WTC11 (cell line): ENCODE measurements at regions not wholly inside any gene's neighbourhood (a gene's known extent, or its start where the extent isn't known, plus 50 kb on each side); places are given as distances from the start of the nearest gene placed in this dataset.

ENCODE experiments used
- ATAC-seq: fragments of 200-7000 bp; cut with Tn5 transposase; 2 replicates; pipeline ENCODE4 v1.10.0; 2021; ENCODE audit warnings: mild to moderate bottlenecking, moderate library complexity
- CTCF ChIA-PET: fragments of 300-600 bp; sonication (Branson Sonifier 250); formaldehyde crosslinking; loops from one replicate; lab custom pipeline; 2021; ENCODE audit warnings: antibody characterized with exemption; lab: Charles Lee
- POLR2A ChIA-PET: fragments of 350-600 bp; sonication (Branson Sonifier 250); formaldehyde crosslinking; loops from one replicate; lab custom pipeline; 2021; ENCODE audit warnings: antibody characterized with exemption; lab: Charles Lee
- DNase-seq: peaks from one replicate; pipeline ENCODE4 v3.0.0; 2021; ENCODE audit warnings: low spot score
- H3K27ac Mint-ChIP-seq: 2 replicates; pipeline ENCODE4 v1.8.0; 2021; ENCODE audit warnings: mixed read lengths
- H3K27me3 Mint-ChIP-seq: 2 replicates; pipeline ENCODE4 v1.8.0; 2021; ENCODE audit warnings: low read depth, mild to moderate bottlenecking, moderate library complexity, mixed read lengths
- H3K36me3 Mint-ChIP-seq: 2 replicates; pipeline ENCODE4 v1.8.0; 2021; ENCODE audit warnings: mixed read lengths
- H3K4me1 Mint-ChIP-seq: 2 replicates; pipeline ENCODE4 v1.8.0; 2022; ENCODE audit warnings: mixed read lengths
- H3K4me3 Mint-ChIP-seq: 2 replicates; pipeline ENCODE4 v1.8.0; 2021; ENCODE audit warnings: mild to moderate bottlenecking, moderate library complexity, mixed read lengths
- H3K9me3 Mint-ChIP-seq: 2 replicates; pipeline ENCODE4 v1.8.0; 2021; ENCODE audit warnings: mixed read lengths
- ELF4 ChIP-seq: sonication (generic); formaldehyde crosslinking; IDR thresholded peaks from 2 replicates; pipeline ENCODE4 v1.8.1; 2022; ENCODE audit warnings: low read depth, mild to moderate bottlenecking, moderate library complexity, missing genetic modification reagents
- FOXK1 ChIP-seq: sonication (generic); formaldehyde crosslinking; IDR thresholded peaks from 2 replicates; pipeline ENCODE4 v1.8.0; 2022; ENCODE audit warnings: mild to moderate bottlenecking, moderate library complexity, missing genetic modification reagents
- FOXP1 ChIP-seq: sonication (generic); formaldehyde crosslinking; IDR thresholded peaks from 2 replicates; pipeline ENCODE4 v1.8.0; 2022; ENCODE audit warnings: missing genetic modification reagents, mild to moderate bottlenecking, moderate library complexity, borderline replicate concordance
- GTF2I ChIP-seq: fragments of 250-450 bp; sonication (Bioruptor Pico); conservative IDR thresholded peaks from 2 replicates; pipeline ENCODE4 v1.4.0; 2021; ENCODE audit warnings: mild to moderate bottlenecking
- HMGA2 ChIP-seq: fragments of 250-450 bp; sonication (Bioruptor Pico); IDR thresholded peaks from 2 replicates; pipeline ENCODE4 v1.4.0; 2021; ENCODE audit warnings: mild to moderate bottlenecking, moderate library complexity
- IRF2 ChIP-seq: sonication (generic); formaldehyde crosslinking; IDR thresholded peaks from 2 replicates; pipeline ENCODE4 v1.8.0; 2022; ENCODE audit warnings: low read depth, missing genetic modification reagents, borderline replicate concordance
- JAZF1 ChIP-seq: fragments of 250-450 bp; sonication (Bioruptor Pico); IDR thresholded peaks from 2 replicates; pipeline ENCODE4 v1.9.0; 2021; ENCODE audit warnings: moderate library complexity, mild to moderate bottlenecking, inconsistent platforms
- MXD4 ChIP-seq: fragments of 250-450 bp; sonication (Bioruptor Pico); IDR thresholded peaks from 2 replicates; pipeline ENCODE4 v1.8.0; 2021; ENCODE audit warnings: mild to moderate bottlenecking, moderate library complexity, borderline replicate concordance
- NR2C2 ChIP-seq: sonication (generic); formaldehyde crosslinking; IDR thresholded peaks from 2 replicates; pipeline ENCODE4 v1.8.0; 2022; ENCODE audit warnings: mild to moderate bottlenecking, missing genetic modification reagents
- OVOL2 ChIP-seq: fragments of 250-450 bp; sonication (Bioruptor Pico); IDR thresholded peaks from 2 replicates; pipeline ENCODE4 v1.9.0; 2021; ENCODE audit warnings: mild to moderate bottlenecking, borderline replicate concordance
- SMAD4 ChIP-seq: sonication (generic); formaldehyde crosslinking; IDR thresholded peaks from 2 replicates; pipeline ENCODE4 v1.8.0; 2022; ENCODE audit warnings: mild to moderate bottlenecking, missing genetic modification reagents
- TCF7 ChIP-seq: sonication (generic); formaldehyde crosslinking; IDR thresholded peaks from 2 replicates; pipeline ENCODE4 v1.8.0; 2022; ENCODE audit warnings: mild to moderate bottlenecking, low read depth, missing genetic modification reagents, moderate library complexity
- ZBTB21 ChIP-seq: sonication (generic); formaldehyde crosslinking; IDR thresholded peaks from 2 replicates; pipeline ENCODE4 v1.8.1; 2023; ENCODE audit warnings: mild to moderate bottlenecking, missing genetic modification reagents, borderline replicate concordance
- ZNF317 ChIP-seq: sonication (generic); formaldehyde crosslinking; IDR thresholded peaks from 2 replicates; pipeline ENCODE4 v1.8.1; 2023; ENCODE audit warnings: low read depth, mild to moderate bottlenecking, moderate library complexity, missing genetic modification reagents, borderline replicate concordance
- ZNF416 ChIP-seq: fragments of 250-450 bp; sonication (Bioruptor Pico); IDR thresholded peaks from 2 replicates; pipeline ENCODE4 v1.9.0; 2021; ENCODE audit warnings: mild to moderate bottlenecking, inconsistent platforms
- TF ChIP-seq, protein P1 (sequence below): sonication (generic); formaldehyde crosslinking; IDR thresholded peaks from 2 replicates; pipeline ENCODE4 v1.8.1; 2022; ENCODE audit warnings: mild to moderate bottlenecking, missing genetic modification reagents, moderate library complexity, borderline replicate concordance
- TF ChIP-seq, protein P2 (sequence below): sonication (generic); formaldehyde crosslinking; conservative IDR thresholded peaks from 2 replicates; pipeline ENCODE4 v1.8.1; 2023; ENCODE audit warnings: mild to moderate bottlenecking, low read depth, missing genetic modification reagents, moderate library complexity
- TF ChIP-seq, protein P3 (sequence below): sonication (generic); formaldehyde crosslinking; IDR thresholded peaks from 2 replicates; pipeline ENCODE4 v1.8.0; 2023; ENCODE audit warnings: missing genetic modification reagents
- TF ChIP-seq, protein P4 (sequence below): sonication (generic); formaldehyde crosslinking; IDR thresholded peaks from 2 replicates; pipeline ENCODE4 v1.8.0; 2022; ENCODE audit warnings: missing genetic modification reagents
- TF ChIP-seq, protein P5 (sequence below): sonication (generic); formaldehyde crosslinking; IDR thresholded peaks from 2 replicates; pipeline ENCODE4 v1.8.0; 2022; ENCODE audit warnings: mild to moderate bottlenecking, missing genetic modification reagents

DNA sequence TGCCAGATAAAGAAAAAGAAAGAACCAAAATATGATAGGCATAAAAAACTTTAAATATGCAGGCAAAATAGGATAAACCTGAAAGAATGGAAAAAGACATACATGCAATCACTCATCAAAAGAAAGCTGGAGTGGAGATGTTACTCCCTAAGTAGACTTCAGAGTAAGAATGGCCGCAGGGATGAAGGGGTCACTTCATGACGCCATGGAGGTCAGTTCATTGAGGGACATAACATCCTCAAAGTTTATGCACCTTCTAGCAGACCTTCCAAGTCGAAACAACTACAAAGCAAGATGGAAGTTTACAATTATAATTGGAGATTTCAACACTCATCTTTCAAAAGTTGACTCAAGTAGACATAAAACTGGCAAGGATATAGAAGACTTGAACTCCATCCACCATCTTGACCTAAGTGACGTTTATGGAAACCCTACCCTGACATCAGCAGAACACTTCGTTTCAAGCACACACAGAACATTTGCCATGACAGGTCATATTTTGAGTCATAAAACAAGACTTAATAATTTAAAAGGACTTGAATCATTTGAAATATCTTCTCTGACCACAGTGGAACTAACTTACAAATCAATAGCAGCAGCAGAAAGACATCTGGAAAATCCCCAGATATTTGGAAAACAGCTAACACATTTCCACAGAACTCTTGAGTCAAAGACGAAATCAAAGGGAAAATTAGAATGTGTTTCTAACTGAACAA, 106.0 kb upstream of the LRPAP1 start:
- TF ChIP-seq FOXK1 (CRISPR knock-in tag) (no peak), FOXP1 (CRISPR knock-in tag) (no peak), OVOL2 (CRISPR knock-in tag) (no peak), ZBTB21 (CRISPR knock-in tag) (no peak), TCF7 (CRISPR knock-in tag) (no peak), ZNF317 (CRISPR knock-in tag) (no peak), ZNF416 (CRISPR knock-in tag) (no peak), NR2C2 (CRISPR knock-in tag) (no peak), MXD4 (CRISPR knock-in tag) (no peak), SMAD4 (CRISPR knock-in tag) (no peak), JAZF1 (CRISPR knock-in tag) (no peak), HMGA2 (CRISPR knock-in tag) (no peak), IRF2 (CRISPR knock-in tag) (no peak), GTF2I (CRISPR knock-in tag) (no peak), ELF4 (CRISPR knock-in tag) (no peak)
- TF ChIP-seq, protein P1, sequence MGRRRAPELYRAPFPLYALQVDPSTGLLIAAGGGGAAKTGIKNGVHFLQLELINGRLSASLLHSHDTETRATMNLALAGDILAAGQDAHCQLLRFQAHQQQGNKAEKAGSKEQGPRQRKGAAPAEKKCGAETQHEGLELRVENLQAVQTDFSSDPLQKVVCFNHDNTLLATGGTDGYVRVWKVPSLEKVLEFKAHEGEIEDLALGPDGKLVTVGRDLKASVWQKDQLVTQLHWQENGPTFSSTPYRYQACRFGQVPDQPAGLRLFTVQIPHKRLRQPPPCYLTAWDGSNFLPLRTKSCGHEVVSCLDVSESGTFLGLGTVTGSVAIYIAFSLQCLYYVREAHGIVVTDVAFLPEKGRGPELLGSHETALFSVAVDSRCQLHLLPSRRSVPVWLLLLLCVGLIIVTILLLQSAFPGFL (CRISPR knock-in tag): no peak
- TF ChIP-seq, protein P2, sequence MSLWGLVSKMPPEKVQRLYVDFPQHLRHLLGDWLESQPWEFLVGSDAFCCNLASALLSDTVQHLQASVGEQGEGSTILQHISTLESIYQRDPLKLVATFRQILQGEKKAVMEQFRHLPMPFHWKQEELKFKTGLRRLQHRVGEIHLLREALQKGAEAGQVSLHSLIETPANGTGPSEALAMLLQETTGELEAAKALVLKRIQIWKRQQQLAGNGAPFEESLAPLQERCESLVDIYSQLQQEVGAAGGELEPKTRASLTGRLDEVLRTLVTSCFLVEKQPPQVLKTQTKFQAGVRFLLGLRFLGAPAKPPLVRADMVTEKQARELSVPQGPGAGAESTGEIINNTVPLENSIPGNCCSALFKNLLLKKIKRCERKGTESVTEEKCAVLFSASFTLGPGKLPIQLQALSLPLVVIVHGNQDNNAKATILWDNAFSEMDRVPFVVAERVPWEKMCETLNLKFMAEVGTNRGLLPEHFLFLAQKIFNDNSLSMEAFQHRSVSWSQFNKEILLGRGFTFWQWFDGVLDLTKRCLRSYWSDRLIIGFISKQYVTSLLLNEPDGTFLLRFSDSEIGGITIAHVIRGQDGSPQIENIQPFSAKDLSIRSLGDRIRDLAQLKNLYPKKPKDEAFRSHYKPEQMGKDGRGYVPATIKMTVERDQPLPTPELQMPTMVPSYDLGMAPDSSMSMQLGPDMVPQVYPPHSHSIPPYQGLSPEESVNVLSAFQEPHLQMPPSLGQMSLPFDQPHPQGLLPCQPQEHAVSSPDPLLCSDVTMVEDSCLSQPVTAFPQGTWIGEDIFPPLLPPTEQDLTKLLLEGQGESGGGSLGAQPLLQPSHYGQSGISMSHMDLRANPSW (CRISPR knock-in tag): no peak
- TF ChIP-seq, protein P3, sequence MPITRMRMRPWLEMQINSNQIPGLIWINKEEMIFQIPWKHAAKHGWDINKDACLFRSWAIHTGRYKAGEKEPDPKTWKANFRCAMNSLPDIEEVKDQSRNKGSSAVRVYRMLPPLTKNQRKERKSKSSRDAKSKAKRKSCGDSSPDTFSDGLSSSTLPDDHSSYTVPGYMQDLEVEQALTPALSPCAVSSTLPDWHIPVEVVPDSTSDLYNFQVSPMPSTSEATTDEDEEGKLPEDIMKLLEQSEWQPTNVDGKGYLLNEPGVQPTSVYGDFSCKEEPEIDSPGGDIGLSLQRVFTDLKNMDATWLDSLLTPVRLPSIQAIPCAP (CRISPR knock-in tag): no peak
- TF ChIP-seq, protein P4, sequence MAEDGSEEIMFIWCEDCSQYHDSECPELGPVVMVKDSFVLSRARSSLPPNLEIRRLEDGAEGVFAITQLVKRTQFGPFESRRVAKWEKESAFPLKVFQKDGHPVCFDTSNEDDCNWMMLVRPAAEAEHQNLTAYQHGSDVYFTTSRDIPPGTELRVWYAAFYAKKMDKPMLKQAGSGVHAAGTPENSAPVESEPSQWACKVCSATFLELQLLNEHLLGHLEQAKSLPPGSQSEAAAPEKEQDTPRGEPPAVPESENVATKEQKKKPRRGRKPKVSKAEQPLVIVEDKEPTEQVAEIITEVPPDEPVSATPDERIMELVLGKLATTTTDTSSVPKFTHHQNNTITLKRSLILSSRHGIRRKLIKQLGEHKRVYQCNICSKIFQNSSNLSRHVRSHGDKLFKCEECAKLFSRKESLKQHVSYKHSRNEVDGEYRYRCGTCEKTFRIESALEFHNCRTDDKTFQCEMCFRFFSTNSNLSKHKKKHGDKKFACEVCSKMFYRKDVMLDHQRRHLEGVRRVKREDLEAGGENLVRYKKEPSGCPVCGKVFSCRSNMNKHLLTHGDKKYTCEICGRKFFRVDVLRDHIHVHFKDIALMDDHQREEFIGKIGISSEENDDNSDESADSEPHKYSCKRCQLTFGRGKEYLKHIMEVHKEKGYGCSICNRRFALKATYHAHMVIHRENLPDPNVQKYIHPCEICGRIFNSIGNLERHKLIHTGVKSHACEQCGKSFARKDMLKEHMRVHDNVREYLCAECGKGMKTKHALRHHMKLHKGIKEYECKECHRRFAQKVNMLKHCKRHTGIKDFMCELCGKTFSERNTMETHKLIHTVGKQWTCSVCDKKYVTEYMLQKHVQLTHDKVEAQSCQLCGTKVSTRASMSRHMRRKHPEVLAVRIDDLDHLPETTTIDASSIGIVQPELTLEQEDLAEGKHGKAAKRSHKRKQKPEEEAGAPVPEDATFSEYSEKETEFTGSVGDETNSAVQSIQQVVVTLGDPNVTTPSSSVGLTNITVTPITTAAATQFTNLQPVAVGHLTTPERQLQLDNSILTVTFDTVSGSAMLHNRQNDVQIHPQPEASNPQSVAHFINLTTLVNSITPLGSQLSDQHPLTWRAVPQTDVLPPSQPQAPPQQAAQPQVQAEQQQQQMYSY (CRISPR knock-in tag): no peak
- TF ChIP-seq, protein P5, sequence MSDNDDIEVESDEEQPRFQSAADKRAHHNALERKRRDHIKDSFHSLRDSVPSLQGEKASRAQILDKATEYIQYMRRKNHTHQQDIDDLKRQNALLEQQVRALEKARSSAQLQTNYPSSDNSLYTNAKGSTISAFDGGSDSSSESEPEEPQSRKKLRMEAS: no peak
- no peak overlapping the region for H3K4me3 Mint-ChIP-seq
- H3K27me3 Mint-ChIP-seq: peaks cover 12% of the 10 kb centered on the region
- H3K4me1 Mint-ChIP-seq: 0 out of 2 replicates have a peak, but pooled peaks cover 1% of the 10 kb centered on the region
- POLR2A ChIA-PET: no interaction called here
- no peak for ATAC-seq
- peaks cover 9% of the 10 kb centered on the region for H3K9me3 Mint-ChIP-seq
- H3K27ac Mint-ChIP-seq: no peak overlapping the region
- CTCF ChIA-PET: no interaction called here
- no peaks in the 10 kb centered on the region for H3K36me3 Mint-ChIP-seq
- DNase-seq: no peak
